A549 (cell line): ENCODE measurements at regions not wholly inside any gene's neighbourhood (a gene's known extent, or its start where the extent isn't known, plus 50 kb on each side); places are given as distances from the start of the nearest gene placed in this dataset.

ENCODE experiments used
- ATAC-seq, 2 experiments: fragments of 200-7000 bp in 1 of 2; fragments of >200 bp in 1 of 2; cut with Nextera tagmentation in 1 of 2; cut with Tn5 transposase in 1 of 2; 3 replicates each; pipeline versions ENCODE4 v1.8.0 to v1.9.1; 2018 to 2020; ENCODE audit warnings: mild to moderate bottlenecking in 1 of 2, moderate library complexity in 1 of 2
- CTCF ChIA-PET: fragments of 300-600 bp; sonication (Branson Sonifier 250); formaldehyde crosslinking; extraction: SDS; loops from one replicate; lab custom pipeline; 2021; ENCODE audit warnings: antibody characterized with exemption, inconsistent platforms; lab: Yijun Ruan, JAX
- POLR2A ChIA-PET: fragments of 350-600 bp; formaldehyde crosslinking; extraction: SDS; loops from one replicate; lab custom pipeline; 2021; ENCODE audit warnings: antibody characterized with exemption, inconsistent platforms; lab: Yijun Ruan, JAX
- DNase-seq, 2 experiments: peaks; one replicate each; pipeline versions ENCODE4 v3.0.0 to v3.0.0-alpha.2; 2011 to 2016; ENCODE audit warnings: low read depth in 1 of 2, low spot score in 1 of 2
- FAIRE-seq: peaks from 2 replicates; lab custom pipeline; 2011; peaks lifted over from hg19 to GRCh38; lab: Jason Lieb, UNC
- H3K27ac ChIP-seq, 2 experiments: fragments of >200 bp; sonication (Bioruptor Twin); formaldehyde crosslinking; 3 replicates each; pipeline ENCODE4 v1.5.1; 2016 to 2017
- H3K4me1 ChIP-seq: fragments of >200 bp; sonication (Bioruptor Twin); formaldehyde crosslinking; 3 replicates; pipeline ENCODE4 v1.6.1; 2016
- H3K4me2 ChIP-seq: fragments of >200 bp; sonication (Bioruptor Twin); formaldehyde crosslinking; 3 replicates; pipeline ENCODE4 v1.6.1; 2016
- H3K4me3 ChIP-seq: fragments of >200 bp; sonication (Bioruptor Twin); formaldehyde crosslinking; 3 replicates; pipeline ENCODE4 v1.5.1; 2016
- H3K9me3 ChIP-seq: fragments of >200 bp; sonication (Bioruptor Twin); formaldehyde crosslinking; 3 replicates; pipeline ENCODE4 v1.6.1; 2016
- CBX8 ChIP-seq: fragments of 200-600 bp; sonication (generic); IDR thresholded peaks from 2 replicates; pipeline ENCODE4 v1.6.1; 2016
- HOXA7 ChIP-seq: fragments of 250-450 bp; sonication (Bioruptor Pico); IDR thresholded peaks from 2 replicates; pipeline ENCODE4 v1.5.0; 2020; ENCODE audit warnings: mild to moderate bottlenecking, moderate library complexity
- JUN ChIP-seq, 2 experiments: fragments of >200 bp; sonication (Bioruptor Twin); formaldehyde crosslinking; IDR thresholded peaks; 2 replicates in 1 of 2; 3 replicates in 1 of 2; pipeline ENCODE4 v1.6.1; 2016 to 2017
- MAFK ChIP-seq: fragments of 450-650 bp; IDR thresholded peaks from 2 replicates; pipeline ENCODE4 v1.6.1; 2014; ENCODE audit not compliant: partially characterized antibody
- NR3C1 ChIP-seq: fragments of >200 bp; sonication (Bioruptor Twin); formaldehyde crosslinking; IDR thresholded peaks from 3 replicates; pipeline ENCODE4 v1.6.1; 2017
- PHF8 ChIP-seq: fragments of 200-600 bp; sonication (generic); IDR thresholded peaks from 2 replicates; pipeline ENCODE4 v1.6.1; 2016; ENCODE audit warnings: low read depth, mild to moderate bottlenecking, antibody characterized with exemption, moderate library complexity, borderline replicate concordance
- POLR2A ChIP-seq: IDR thresholded peaks from 2 replicates; pipeline ENCODE4 v1.6.1; 2012; ENCODE audit warnings: mild to moderate bottlenecking, low read length
- RAD21 ChIP-seq, 2 experiments: fragments of >200 bp in 1 of 2; sonication (Bioruptor Twin) in 1 of 2; formaldehyde crosslinking in 1 of 2; IDR thresholded peaks in 1 of 2; conservative IDR thresholded peaks in 1 of 2; 2 replicates in 1 of 2; 3 replicates in 1 of 2; pipeline ENCODE4 v1.6.1; 2012 to 2018; ENCODE audit warnings: inconsistent platforms in 1 of 2
- RFX5 ChIP-seq: fragments of 450-650 bp; IDR thresholded peaks from 2 replicates; pipeline ENCODE4 v1.7.1; 2014; ENCODE audit warnings: antibody characterized with exemption, mild to moderate bottlenecking, moderate library complexity
- RNF2 ChIP-seq: fragments of 200-600 bp; sonication (generic); IDR thresholded peaks from 2 replicates; pipeline ENCODE4 v1.6.1; 2016; ENCODE audit warnings: low read depth, mild to moderate bottlenecking, antibody characterized with exemption, moderate library complexity, borderline replicate concordance
- SREBF2 ChIP-seq: fragments of 450-650 bp; IDR thresholded peaks from 2 replicates; pipeline ENCODE4 v1.6.1; 2014; ENCODE audit warnings: mild to moderate bottlenecking, moderate library complexity
- TFCP2L1 ChIP-seq: fragments of 250-450 bp; sonication (Bioruptor Pico); IDR thresholded peaks from 2 replicates; pipeline ENCODE4 v1.5.0; 2021; ENCODE audit warnings: mild to moderate bottlenecking
- ZFP36 ChIP-seq: fragments of 450-650 bp; IDR thresholded peaks from 2 replicates; pipeline ENCODE4 v1.6.1; 2014; ENCODE audit warnings: borderline replicate concordance; ENCODE audit not compliant: partially characterized antibody
- WGBS: methylation state at CpG from one replicate; pipeline ENCODE4 v1.1.6; 2017; ENCODE audit errors: missing lambda C conversion rate; 5-methylcytosine and 5-hydroxymethylcytosine counted together
- TF ChIP-seq, protein P1 (sequence below): fragments of 150-350 bp; IDR thresholded peaks from 2 replicates; pipeline ENCODE4 v1.6.1; 2014; ENCODE audit warnings: low read depth, mild to moderate bottlenecking, low read length
- TF ChIP-seq, protein P2 (sequence below): IDR thresholded peaks from 2 replicates; pipeline ENCODE4 v1.6.1; 2012; ENCODE audit warnings: low read depth, borderline replicate concordance
- TF ChIP-seq, protein P3 (sequence below): fragments of >200 bp; sonication (Bioruptor Twin); formaldehyde crosslinking; IDR thresholded peaks from 3 replicates; pipeline ENCODE4 v1.6.1; 2016
- TF ChIP-seq, protein P4 (sequence below): fragments of 250-450 bp; sonication (Bioruptor Pico); IDR thresholded peaks from 2 replicates; pipeline ENCODE4 v1.5.0; 2020; ENCODE audit warnings: low read depth, mild to moderate bottlenecking, moderate library complexity
- TF ChIP-seq, protein P5 (sequence below): fragments of >200 bp; sonication (Bioruptor Twin); formaldehyde crosslinking; IDR thresholded peaks from 2 replicates; pipeline ENCODE4 v1.6.1; 2016
- TF ChIP-seq, protein P6 (sequence below): fragments of 250-450 bp; sonication (Bioruptor Pico); IDR thresholded peaks from 2 replicates; pipeline ENCODE4 v1.5.0; 2021; ENCODE audit warnings: mild to moderate bottlenecking, moderate library complexity, borderline replicate concordance

DNA sequence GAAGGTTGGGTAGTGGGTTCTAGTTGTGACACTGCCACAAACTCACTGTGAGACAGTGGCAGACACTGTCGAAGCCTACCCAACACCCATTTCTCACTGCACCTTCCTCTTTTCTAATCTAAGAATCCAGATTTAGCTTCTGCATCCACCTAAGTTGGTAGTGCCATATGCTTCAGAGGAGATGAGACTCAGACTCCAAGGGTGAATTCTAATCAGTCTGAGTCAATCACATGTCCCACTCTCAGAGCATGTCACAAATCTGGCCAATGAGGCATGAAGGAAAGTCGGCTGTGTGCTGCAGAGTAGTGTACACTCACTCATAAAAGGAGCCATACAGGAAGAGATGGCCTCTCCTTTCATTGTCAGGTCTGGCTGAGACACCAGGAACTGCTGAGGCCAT lies 102.1 kb upstream of the RAP1B start:
- H3K4me2 ChIP-seq, result no peak overlapping the region
- H3K9me3 ChIP-seq, result no peaks in the 10 kb centered on the region
- H3K27ac ChIP-seq, result no peak overlapping the region
- DNase-seq, result no peak
- ChIA-PET POLR2A (no interaction called here), CTCF (no interaction called here)
- H3K4me3 ChIP-seq, result no peak overlapping the region
- 53% methylated on average over 2 of the region's 2 CpGs for WGBS
- TF ChIP-seq, protein P1, sequence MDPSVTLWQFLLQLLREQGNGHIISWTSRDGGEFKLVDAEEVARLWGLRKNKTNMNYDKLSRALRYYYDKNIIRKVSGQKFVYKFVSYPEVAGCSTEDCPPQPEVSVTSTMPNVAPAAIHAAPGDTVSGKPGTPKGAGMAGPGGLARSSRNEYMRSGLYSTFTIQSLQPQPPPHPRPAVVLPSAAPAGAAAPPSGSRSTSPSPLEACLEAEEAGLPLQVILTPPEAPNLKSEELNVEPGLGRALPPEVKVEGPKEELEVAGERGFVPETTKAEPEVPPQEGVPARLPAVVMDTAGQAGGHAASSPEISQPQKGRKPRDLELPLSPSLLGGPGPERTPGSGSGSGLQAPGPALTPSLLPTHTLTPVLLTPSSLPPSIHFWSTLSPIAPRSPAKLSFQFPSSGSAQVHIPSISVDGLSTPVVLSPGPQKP, result no peak
- no peak for TF ChIP-seq POLR2A
- no peak for TF ChIP-seq RNF2
- no peak for TF ChIP-seq HOXA7 (CRISPR knock-in tag)
- TF ChIP-seq CBX8, result no peak
- TF ChIP-seq, protein P2, sequence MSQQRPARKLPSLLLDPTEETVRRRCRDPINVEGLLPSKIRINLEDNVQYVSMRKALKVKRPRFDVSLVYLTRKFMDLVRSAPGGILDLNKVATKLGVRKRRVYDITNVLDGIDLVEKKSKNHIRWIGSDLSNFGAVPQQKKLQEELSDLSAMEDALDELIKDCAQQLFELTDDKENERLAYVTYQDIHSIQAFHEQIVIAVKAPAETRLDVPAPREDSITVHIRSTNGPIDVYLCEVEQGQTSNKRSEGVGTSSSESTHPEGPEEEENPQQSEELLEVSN, result no peak
- no peak for TF ChIP-seq PHF8
- TF ChIP-seq, protein P3, sequence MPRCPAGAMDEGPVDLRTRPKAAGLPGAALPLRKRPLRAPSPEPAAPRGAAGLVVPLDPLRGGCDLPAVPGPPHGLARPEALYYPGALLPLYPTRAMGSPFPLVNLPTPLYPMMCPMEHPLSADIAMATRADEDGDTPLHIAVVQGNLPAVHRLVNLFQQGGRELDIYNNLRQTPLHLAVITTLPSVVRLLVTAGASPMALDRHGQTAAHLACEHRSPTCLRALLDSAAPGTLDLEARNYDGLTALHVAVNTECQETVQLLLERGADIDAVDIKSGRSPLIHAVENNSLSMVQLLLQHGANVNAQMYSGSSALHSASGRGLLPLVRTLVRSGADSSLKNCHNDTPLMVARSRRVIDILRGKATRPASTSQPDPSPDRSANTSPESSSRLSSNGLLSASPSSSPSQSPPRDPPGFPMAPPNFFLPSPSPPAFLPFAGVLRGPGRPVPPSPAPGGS, result no peak
- TF ChIP-seq RAD21 (conservative IDR thresholded peaks at IDR 0.05 in 1 of 2, IDR thresholded peaks at IDR 0.05 in 1 of 2), result no peak
- no peaks in the 10 kb centered on the region for H3K4me1 ChIP-seq
- no peak for ATAC-seq
- no peak for FAIRE-seq

DNA sequence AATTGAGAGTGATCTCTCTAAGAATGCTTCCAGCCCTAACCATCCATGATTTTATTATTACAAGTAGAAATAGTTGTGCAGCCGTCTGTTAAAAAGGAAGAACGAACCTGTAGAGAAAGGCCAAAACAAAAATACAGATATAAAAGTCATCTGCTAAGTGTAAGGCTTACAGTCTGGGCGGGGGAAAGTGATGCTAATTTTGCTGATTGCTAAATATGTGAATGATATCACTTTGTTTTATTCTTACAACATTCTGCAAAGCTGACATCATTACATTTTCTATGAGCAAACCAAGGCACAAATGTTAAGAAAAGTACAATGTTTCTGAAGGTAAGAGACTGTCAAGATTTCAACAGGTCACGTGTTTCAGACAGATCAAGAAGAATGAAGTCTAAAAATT lies 101.5 kb upstream of the RAP1B start:
- TF ChIP-seq, protein P4, sequence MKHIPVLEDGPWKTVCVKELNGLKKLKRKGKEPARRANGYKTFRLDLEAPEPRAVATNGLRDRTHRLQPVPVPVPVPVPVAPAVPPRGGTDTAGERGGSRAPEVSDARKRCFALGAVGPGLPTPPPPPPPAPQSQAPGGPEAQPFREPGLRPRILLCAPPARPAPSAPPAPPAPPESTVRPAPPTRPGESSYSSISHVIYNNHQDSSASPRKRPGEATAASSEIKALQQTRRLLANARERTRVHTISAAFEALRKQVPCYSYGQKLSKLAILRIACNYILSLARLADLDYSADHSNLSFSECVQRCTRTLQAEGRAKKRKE (CRISPR knock-in tag), result no peak
- TF ChIP-seq, protein P5, sequence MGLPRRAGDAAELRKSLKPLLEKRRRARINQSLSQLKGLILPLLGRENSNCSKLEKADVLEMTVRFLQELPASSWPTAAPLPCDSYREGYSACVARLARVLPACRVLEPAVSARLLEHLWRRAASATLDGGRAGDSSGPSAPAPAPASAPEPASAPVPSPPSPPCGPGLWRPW, result no peak
- no peak for TF ChIP-seq TFCP2L1 (CRISPR knock-in tag)
- TF ChIP-seq MAFK, result no peak
- TF ChIP-seq, protein P6, sequence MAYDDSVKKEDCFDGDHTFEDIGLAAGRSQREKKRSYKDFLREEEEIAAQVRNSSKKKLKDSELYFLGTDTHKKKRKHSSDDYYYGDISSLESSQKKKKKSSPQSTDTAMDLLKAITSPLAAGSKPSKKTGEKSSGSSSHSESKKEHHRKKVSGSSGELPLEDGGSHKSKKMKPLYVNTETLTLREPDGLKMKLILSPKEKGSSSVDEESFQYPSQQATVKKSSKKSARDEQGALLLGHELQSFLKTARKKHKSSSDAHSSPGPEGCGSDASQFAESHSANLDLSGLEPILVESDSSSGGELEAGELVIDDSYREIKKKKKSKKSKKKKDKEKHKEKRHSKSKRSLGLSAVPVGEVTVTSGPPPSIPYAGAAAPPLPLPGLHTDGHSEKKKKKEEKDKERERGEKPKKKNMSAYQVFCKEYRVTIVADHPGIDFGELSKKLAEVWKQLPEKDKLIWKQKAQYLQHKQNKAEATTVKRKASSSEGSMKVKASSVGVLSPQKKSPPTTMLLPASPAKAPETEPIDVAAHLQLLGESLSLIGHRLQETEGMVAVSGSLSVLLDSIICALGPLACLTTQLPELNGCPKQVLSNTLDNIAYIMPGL (CRISPR knock-in tag), result no peak
- TF ChIP-seq, protein P3, result no peak
- no peak for TF ChIP-seq SREBF2
- TF ChIP-seq NR3C1, result no peak
- no peak for TF ChIP-seq RFX5
- TF ChIP-seq, protein P2, result no peak
- TF ChIP-seq ZFP36, result no peak
- TF ChIP-seq PHF8, result no peak
- no peak for TF ChIP-seq JUN (IDR thresholded peaks at IDR 0.05)
- ChIA-PET CTCF (no interaction called here), POLR2A (no interaction called here)
- Histone ChIP-seq H3K27ac (no peak overlapping the region), H3K4me2 (no peak overlapping the region), H3K4me3 (no peak overlapping the region), H3K9me3 (no peaks in the 10 kb centered on the region), H3K4me1 (no peaks in the 10 kb centered on the region)
- DNase-seq, result no peak
- FAIRE-seq, result peak; percentile 85
- ATAC-seq, result no peak
- WGBS, result 62% methylated on average over 4 of the region's 4 CpGs
